C4-2B (cell line): ENCODE measurements at regions not wholly inside any gene's neighbourhood (a gene's known extent, or its start where the extent isn't known, plus 50 kb on each side); places are given as distances from the start of the nearest gene placed in this dataset.

Experiments used
- H3K27ac ChIP-seq: fragments of 450-650 bp; 2 replicates; pipeline ENCODE4 v1.5.1; 2017
- ZFX ChIP-seq: fragments of 450-650 bp; IDR thresholded peaks from 2 replicates; pipeline ENCODE4 v1.6.1; 2017
- TF ChIP-seq, protein P1 (sequence below): fragments of 450-650 bp; conservative IDR thresholded peaks from 2 replicates; pipeline ENCODE4 v1.5.1; 2017; ENCODE audit warnings: mild to moderate bottlenecking

DNA sequence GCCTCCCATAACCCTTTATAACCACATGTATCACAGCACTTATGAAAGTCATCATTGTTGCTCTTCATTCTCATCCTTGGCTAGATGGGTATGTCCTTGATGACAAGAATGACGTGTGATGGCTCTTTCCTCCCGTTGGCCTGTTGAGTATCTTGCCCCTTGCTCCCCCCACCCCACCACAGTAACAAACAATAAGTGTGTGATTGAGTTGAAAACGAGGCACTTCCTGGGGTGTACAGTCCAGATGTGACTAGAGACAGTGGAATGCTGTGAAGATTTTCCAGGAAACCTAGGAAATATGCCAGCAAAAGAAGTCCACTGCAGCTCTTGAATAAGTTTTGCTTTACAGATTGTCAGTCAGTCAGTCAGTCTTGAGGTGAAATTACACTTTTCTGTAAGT lies 262.5 kb downstream of the ELAVL2 start:
- no peak overlapping the region for H3K27ac ChIP-seq

DNA sequence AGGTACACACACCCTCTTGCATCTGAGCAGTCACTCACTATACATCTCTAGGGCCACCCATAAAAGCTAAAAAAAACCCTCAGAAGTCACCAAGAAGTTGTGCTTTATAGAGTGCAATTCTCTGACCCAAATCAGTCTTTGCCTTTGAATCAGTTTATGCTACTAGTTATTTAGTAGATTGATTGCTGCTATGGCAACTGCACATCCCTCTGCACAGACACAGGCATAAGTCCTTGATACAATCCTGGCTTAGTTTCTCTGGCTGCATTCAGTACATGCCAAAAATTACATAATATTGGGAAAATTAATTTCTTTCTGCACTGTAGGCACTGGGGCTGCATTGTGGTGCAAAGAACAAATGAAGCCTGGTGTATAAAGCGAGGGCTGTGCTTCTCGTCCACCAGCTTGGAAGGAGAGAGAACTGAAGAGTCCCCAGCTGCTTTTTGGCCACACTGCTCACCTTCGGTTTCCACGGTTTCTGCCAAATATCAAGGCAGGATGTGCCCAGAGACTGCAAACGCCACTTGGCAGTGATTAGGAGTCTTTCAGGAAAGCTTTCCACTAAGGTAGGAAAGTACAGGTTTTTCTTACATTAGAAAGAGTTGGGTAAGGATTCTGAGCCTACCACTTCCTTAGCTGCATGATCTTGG lies 258.4 kb downstream of the ELAVL2 start:
- TF ChIP-seq, protein P1, sequence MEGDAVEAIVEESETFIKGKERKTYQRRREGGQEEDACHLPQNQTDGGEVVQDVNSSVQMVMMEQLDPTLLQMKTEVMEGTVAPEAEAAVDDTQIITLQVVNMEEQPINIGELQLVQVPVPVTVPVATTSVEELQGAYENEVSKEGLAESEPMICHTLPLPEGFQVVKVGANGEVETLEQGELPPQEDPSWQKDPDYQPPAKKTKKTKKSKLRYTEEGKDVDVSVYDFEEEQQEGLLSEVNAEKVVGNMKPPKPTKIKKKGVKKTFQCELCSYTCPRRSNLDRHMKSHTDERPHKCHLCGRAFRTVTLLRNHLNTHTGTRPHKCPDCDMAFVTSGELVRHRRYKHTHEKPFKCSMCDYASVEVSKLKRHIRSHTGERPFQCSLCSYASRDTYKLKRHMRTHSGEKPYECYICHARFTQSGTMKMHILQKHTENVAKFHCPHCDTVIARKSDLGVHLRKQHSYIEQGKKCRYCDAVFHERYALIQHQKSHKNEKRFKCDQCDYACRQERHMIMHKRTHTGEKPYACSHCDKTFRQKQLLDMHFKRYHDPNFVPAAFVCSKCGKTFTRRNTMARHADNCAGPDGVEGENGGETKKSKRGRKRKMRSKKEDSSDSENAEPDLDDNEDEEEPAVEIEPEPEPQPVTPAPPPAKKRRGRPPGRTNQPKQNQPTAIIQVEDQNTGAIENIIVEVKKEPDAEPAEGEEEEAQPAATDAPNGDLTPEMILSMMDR = no peak
- no peak for TF ChIP-seq ZFX
- no peak overlapping the region for H3K27ac ChIP-seq

More for the DNA sequence above, 262.5 kb downstream of the ELAVL2 start:
- no peak for TF ChIP-seq ZFX
- TF ChIP-seq, protein P1 = no peak

DNA sequence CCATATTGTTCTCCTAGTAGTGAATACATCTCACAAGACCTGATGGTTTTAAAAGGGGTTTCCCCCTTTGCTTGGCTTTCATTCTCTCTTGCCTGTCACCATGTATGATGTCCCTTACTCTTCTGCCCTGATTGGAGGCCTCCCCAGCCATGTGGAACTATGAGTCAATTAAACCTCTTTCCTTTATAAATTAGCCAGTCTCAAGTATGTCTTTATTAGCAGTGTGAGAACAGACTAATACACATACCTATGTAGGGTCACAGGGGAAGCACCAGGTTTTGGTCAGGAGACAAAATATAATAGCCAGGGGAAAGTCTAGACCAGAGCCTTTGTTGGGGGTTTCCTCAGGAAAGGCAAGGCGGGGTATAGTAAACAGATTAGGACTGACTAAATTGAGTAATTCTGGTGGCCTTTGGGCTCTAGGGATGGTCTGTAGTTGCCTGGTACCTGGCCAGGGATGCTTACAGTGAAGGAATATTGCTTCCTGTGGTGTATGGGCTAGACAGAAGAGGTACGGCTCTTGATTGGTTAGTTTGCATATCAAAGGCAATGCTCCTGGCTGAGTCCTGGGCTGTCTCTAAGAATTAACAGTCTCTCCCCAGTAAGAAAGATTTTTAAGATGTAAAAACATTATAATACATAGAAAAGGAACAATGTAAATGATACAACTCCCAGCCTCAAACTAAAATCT lies 254.5 kb downstream of the ELAVL2 start:
- H3K27ac ChIP-seq = no peak overlapping the region
- TF ChIP-seq, protein P1 = no peak
- no peak for TF ChIP-seq ZFX

DNA sequence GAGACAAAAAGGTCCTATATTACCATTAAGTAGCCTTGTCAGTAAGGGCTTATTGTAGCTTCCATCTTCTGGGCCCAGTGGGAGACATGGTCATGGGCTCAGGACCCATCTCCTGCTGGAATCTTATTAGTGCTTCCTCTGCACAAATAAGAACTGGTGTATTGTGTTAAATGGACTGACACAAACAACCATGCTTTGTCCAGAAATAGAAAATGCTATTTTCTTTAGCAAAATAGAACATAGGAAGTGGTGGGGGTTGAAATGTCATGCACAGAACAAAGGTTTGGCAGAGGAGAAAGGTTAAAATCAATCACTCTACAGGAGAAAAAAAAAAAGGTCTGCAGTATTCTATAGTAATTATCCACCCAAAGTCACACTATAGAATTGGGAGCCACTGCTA lies 252.2 kb downstream of the ELAVL2 start:
- TF ChIP-seq, protein P1 = no peak
- no peak for TF ChIP-seq ZFX
- no peak overlapping the region for H3K27ac ChIP-seq

DNA sequence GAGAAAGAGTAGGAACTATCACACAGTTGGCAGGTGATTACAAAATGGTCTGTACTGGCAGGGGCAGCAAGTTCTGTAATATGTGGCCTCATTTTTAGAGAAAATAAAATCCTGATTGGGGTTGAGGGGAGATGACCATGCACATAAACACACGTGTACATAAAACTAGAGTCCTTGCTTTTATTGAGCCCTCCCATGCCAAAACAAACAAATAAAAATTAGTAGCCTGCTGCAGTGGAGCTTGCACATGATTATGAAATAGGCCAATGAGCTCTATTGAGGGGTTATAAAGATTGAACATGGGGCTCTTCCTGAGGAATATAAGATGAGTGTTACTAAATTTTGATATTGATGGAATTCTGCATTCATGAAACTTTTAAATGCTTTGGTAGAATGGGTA lies 248.4 kb downstream of the ELAVL2 start:
- TF ChIP-seq, protein P1 = no peak
- TF ChIP-seq ZFX = no peak
- H3K27ac ChIP-seq = peak overlapping the region; percentile 63

DNA sequence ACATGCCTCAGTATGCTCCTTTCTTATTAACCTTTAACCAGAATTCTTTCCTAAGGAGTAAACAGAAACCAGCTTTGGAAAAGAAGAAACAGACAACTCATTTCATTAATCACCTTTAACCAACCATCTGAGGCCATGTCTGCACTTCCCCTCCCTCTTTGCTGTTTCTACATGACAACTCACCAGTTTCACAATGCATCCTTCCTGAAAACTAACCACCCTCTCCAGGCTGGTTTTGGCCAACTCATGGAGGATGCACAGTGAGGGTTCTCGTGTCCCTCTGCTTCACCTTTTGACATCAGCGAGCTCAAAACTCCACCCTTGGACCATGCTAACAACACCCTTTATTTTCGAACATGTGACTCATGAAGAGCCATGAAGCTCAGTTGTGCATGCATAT lies 244.1 kb downstream of the ELAVL2 start:
- TF ChIP-seq, protein P1 = no peak
- no peak for TF ChIP-seq ZFX
- no peak overlapping the region for H3K27ac ChIP-seq

DNA sequence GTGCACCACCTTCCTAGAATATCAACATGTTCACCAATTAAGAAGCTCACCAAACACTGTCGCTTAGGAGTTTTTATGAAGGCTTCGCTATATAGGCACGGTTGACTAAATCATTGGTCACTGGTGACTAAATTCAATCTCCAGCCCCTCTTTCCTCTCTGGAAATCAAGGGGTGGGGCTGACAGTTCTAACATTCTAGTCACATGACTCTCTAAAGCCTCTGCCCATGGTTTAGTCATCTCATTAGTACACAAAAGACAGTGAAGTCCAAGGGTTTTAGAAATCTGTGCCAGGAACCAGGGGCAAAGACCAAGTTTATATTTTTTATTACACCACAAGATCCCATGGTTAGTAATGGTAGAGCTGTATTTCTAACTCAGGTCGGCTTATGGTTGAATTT lies 243.2 kb downstream of the ELAVL2 start:
- no peak overlapping the region for H3K27ac ChIP-seq
- TF ChIP-seq, protein P1 = no peak
- TF ChIP-seq ZFX = no peak
